Epidermal melanocyte (primary cell): ENCODE measurements at regions not wholly inside any gene's neighbourhood (a gene's known extent, or its start where the extent isn't known, plus 50 kb on each side); places are given as distances from the start of the nearest gene placed in this dataset.

Experiments used
- DNase-seq: peaks from one replicate; pipeline ENCODE4 v3.0.0; 2011; ENCODE audit warnings: low spot score; ENCODE audit not compliant: insufficient read length

DNA sequence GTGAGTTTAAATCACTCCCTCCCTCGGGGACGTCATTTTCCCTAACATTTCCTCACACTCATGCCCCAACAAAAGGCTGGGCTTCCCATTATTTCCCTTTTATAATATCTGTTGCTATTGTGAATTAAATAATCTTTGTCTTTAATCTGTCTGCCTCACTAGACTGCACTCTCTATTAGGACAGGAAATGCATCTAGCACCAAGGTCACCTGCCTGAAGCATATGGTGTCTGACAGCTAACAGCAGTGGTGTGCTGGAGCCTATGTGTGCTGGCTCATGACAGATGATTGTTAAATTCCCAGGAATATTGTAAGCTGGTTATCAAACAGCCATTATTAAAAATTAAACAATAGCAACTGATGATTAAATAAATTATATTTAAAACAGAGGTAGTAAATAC lies 237.0 kb upstream of the CEP162 start:
- no peak for DNase-seq

DNA sequence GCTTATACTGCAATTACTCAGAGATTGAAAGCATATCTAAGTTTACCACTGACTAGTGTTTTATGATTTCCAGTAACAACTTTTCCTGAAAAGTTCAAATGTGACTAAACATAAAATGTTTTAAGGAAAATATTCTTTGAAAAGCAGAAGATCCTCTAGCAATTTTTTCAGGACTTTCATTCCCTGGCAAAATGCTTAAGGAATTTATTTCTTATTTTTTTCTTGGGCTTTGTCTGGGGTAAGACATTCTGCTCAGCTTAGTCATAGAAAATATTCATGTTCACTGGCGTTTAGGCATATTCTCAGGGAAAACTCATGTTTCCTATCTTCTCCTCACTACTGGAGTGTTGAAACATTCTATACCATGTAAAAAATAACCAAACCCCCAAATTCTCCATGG lies 235.3 kb upstream of the CEP162 start:
- no peak for DNase-seq

DNA sequence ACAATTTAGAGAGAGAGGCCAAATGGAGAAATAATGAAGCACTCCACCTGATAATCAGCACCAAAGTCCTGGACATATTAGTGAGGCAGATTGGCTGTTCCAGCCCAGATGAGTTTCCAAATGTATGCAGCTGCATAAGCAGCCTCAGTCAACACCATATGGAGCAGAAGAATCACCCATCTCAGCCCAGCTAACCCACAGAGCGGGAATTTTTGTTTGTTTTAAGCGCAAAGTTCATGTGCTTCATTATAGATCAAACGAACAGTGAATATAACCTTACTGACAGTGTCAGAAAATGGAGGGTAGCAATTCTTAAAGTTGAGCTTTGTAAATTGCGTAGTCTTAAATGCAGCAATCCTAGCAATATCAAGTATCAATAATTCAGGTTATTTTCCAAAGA lies 234.0 kb upstream of the CEP162 start:
- DNase-seq: no peak

DNA sequence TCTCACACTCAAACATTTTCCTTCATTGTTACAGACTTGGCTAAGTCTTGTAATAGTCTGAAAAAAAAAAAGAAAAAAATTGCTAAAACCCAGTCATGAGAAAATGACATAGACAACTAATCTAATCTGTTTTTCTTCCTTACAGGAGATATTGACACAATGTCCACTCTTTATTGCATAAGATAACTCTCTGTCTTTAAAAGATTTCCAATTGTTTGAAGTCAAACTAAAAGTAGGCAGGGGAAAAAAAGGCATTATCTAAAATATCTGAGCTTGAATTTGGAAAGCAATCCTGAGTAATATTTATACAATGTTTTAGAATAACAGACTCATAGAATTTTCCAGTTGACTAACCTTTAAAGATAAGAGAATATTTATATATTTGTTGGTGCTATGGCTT lies 233.0 kb upstream of the CEP162 start:
- no peak for DNase-seq

DNA sequence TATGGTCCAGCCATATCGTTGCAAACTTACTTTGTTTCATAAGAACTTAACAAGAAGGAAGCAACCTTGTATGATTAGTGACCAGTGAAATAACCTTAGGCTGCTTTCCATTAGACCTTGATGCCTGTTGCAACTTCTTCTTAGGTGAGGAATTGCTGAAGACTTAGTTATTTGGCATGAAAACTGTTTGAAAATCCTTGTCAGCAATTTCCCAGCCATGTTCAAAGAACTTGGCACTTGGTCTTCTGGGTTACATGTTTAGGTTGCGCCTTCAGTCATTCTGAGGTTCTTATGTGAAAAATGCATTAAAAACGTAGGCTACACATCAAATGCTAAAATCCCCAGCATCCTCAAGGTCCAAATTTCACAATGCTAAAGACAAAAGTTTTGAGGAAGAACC lies 232.0 kb upstream of the CEP162 start:
- no peak for DNase-seq

DNA sequence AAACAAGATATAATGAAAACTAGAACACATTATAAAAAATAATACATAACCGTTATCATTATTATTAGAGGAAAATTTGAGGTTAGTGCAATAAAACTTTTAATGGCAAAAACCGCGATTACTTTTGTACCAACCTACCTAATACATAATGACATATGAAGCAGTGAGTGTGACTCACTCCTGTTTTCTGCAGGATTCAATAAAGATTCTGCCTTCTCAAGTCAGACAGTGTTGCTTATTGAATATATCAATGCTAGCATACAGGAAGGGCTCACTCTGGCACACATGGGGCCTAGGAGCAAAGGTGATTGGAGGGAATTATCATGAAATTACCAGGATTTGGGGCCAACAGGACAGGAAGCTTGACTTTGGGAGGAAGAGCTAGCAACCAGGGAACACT lies 230.8 kb upstream of the CEP162 start:
- DNase-seq: no peak

DNA sequence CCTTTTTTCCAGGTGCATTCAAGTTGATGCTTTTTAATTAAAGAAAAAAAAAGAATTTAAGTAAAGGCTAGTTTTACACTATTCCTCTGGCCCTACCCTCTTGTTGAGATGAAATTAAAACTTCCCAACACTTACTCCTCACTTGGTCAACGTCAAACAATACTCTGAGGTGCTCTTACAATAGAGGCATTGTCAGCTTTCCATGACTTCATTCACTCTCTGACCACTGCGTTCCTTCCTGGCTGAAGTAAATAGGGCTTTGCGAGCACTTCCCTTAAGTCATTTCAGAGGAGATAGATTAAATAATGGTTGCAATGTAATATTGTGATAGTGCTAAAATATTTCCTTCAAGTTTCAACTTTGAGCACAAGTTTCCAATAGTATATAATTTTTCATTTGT lies 229.8 kb upstream of the CEP162 start:
- no peak for DNase-seq

DNA sequence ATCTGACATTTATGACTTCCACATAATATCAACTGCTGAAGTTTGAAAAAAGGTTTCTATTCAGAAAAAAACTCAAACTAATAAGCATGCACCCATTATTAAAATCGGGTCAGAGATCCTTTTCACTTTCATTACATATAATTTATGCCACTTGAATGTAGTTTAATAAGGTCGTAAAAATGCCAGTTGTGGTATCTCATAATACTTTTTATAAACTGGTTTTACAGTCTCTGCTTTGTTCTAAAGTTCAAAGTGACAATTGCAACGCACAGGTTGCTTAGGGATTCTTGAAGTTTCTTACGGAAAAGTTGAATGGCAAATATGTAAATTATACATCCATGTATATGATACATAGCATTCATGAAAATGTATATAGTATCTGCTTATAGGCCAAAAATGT lies 229.4 kb upstream of the CEP162 start:
- DNase-seq: no peak

DNA sequence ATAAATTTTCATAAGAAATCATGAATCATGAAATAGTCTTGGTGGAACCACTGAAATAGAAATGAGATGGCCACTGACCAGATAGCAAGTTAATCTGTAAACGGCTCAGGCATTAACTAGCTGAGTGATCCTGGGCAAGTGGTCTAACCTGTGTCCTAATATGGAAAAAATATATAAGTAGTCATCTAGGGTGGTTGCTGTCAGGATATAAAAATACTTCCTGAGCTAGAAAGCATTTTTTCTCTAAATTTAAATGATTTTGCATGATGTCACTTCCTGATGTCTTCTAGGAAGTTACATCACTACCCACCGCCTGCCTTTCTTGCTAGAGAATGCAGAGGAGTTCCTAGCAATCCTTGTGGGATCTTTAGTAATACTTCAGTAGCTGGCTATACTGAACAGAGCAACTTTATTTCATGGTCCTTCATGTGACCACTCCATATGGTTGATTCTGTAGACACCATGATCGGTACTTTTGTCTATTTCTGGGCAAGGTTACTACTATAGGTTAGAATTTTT lies 228.1 kb upstream of the CEP162 start:
- no peak for DNase-seq

DNA sequence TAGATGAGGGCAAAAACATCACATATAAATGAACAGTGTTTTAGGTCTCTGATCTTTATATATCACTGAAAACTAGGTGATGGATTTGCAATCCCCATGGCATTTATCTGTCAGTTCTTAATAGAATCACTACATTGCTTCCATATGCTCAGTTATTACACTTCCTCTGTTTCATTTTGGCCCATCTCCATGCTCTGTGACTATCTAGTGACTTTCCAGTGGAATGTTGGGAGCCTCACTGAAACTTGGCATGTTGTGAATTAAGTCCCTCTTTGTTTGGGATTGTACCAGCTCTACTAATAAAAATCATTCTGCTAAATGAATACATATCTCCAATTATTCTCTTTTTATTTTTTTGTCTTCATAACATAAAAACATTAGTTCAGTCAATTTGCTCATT lies 226.1 kb upstream of the CEP162 start:
- DNase-seq: no peak

DNA sequence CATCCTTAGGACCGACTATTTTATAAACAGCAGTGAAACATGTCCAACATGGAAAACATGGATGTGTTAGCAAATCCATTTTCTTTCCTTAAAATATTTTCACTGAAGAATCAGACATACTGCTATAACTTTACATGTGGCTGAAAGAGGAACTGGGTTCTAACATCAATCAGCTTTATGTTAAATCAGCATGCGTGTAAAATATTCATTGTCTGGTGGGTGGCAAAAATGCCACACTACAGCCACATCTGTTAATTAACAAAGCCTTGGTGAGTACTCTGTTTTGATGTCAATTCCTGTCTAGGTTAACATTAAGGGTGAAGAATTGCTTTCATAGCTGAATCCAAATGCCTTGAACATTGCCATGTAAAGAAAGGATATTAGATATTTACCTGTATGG lies 222.6 kb upstream of the CEP162 start:
- DNase-seq: no peak

DNA sequence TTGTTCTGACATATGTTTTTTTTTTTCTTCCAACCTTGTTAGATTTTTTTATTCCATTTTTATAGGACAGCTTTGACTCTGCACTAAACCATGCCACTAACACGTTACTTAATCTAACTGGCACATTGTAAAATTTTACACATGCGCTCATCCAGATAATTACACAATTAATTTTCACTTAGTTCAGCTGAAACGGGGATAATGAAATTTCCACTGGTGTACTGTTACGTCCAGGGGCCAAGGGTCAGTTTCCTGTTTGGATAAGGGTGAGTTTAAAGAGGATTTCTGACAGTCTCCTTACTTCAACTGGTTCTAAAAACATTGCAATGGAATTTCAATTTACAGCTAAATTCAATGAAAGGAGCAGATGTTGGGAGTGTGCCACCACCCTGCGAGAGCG lies 221.8 kb upstream of the CEP162 start:
- DNase-seq: no peak

DNA sequence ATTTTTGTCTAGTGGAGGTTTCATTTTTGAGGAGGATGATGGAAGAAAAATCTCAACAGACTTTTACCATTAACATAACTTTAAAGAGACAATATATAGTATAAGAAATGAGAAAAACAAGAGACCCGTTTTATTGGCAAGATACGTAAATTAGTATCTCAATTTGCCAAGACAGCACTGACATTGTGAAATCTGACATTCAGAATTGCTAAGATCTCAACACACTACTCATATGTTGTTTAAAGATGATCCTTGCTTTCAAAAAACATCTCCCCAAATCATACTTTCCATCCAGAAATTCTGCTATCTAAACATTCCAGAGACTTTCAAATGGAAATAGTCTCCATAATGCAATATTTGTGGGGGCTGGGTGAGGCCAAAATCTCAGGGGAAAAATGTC lies 220.9 kb upstream of the CEP162 start:
- no peak for DNase-seq

DNA sequence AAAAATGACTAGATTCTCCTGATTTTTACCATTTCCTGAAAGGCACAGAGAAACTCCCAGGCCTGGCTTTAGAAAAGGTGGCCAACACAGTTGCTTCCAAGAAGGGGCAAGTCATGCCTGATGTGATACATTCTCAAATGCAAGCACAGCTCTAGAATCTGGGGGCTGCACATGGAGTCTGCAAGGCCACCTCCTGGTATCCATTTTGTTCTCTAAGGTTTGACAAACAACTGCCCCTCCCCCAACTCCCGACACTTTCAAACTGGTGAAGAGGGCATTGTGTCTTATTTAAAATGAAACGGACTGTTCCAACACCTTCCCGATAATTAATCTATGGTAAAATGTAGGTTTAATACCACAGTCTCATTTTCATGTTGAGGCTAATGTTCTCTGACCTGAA lies 220.2 kb upstream of the CEP162 start:
- no peak for DNase-seq

DNA sequence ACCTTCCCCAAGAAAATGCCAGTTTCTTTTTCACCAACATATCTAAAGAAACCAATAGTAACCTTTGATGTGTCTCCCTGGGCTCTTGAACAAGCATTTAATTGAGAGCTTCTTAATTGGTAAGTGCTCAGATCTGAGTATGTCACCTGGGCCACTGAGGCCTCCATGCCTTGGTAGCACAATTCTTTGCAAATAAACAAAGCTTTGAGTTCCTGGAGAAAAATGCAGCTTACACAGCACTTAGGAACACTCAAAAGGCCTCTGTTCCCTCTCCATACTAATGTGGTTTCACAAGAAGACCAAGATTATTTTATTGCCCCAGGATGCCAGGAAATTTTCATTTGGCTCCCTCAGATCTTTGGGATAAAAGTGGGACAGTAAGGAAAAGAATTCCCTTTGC lies 217.6 kb upstream of the CEP162 start:
- DNase-seq: no peak

DNA sequence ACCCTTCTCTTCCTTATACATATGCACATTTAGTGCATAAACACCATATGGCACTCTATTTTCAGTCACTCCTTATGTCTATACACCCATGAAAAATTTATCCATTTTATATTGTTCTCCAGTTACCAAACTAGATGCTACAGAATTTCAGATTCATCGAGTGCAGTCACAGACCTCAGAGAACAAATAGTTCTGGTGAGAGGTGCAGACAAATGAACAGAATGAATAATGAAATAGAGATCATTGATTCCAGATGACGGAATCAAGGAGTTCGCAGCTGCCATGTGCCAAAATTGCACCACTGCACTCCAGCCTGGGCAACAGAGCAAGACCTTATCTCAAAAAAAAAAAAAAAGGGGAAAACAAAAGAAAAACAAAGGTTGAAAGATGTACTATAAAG lies 214.8 kb upstream of the CEP162 start:
- no peak for DNase-seq

DNA sequence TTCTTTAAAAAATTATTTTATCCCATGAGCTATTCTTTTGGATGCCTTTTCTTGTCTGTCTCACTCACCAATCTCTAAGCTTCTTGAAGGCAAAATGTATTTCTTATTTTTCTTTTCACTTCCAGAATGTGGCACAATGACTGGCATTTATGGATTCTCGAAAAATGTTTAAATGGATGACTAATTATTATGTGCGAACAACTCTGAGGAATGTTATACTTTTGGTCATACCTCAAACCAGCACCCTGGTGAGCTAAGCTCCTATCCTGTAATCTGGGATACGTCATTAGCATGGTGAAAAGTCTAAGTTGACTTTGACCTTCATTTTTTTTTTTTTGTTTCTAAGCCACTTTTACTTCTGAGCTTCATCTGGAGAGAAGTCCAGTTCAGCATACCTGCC lies 214.0 kb upstream of the CEP162 start:
- DNase-seq: no peak

DNA sequence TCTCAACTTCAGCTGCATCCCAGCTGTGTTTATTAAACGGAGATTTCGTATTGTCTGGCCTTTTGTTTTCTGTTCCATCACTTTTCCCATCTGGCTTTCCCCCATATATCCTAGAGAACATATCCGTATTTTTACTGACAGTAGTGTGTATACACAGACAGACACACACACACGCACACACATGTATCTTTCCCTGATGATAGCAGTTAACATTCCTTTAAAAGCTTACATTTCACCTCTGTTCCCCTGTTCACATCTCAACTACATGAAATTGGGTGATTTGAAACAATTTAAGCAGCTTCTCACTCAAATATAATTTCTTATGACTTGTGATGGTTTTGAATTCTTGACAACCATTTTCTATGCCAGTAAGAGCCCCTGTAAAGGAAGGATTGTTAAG lies 207.1 kb upstream of the CEP162 start:
- DNase-seq: no peak

DNA sequence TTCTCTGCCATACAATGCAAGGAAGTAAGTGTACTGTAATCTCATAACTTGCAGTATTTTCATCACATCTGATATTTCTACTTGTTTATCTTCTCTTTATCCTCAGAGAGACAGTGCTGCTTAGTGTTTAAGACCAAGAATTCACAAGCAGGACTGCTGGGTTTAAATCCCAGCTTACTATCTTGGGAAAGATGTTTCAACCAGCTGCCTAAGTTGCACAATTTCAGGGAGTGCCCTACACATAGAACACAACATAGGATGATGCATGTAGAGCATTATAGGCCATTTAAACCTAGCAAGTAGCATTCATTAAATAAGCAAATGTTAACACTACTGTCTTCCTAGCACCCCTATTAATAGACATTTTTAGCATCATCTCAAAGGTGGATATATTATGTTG lies 205.2 kb upstream of the CEP162 start:
- no peak for DNase-seq

DNA sequence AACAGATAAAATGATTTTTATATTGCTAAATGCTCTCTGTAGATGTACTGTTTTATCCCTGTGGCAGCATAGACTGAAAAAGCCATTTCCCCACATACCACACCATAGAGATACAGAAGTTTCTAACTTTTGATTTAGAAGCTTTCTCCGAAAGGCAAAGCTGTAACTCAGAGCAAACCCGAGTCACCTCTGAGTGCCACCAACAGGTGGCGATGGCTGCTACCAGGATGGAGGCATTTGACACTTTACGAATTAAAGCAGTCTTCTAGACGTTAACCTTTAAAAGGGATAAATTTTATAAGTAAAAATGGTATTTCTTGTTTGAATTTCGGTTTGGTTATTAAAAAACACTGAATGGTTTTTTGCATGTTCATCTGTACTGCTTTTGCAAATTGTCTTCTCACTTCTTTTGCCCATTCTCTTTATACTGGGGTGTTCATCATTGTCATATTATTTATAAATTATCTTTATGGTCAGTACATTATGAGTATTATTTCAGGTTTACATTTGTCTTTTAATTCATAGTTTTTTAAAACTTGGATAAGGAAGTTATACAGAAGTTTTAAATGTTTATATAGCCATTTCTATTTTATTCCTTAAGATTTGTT lies 201.0 kb upstream of the CEP162 start:
- DNase-seq: no peak

DNA sequence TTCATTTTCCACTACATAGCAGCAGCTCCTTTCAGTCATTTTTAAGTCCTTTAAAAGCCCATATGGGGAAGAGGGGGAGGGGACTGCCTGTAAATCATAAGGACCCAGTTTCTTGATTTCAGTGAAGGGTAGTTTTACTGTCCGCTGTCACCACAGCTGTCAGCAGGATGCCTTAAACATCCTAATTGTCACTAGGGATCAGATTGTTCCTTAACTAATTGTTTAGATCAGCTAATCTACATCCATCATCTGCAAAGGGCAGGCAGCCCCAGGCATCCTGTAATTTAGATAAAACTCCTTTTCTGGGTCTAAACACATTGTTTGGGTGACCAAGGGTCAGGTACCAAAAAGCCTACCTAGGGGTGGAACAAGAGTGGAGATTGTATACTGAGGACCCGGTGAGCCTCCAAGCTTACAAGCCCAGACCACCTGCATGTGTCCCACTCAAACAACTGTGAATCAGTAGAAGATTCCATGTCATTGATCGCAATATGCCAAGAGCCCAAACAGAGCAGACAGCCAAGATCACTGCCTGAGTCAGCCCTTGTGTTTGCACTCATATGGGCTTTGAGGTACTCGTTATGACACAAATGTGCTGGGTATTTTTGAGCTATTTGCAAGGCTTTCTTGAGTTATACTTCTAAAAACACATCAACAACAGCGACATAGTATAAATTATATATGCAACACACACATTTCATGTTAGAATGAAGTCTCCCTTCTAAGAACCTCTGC lies 198.7 kb upstream of the CEP162 start:
- no peak for DNase-seq

DNA sequence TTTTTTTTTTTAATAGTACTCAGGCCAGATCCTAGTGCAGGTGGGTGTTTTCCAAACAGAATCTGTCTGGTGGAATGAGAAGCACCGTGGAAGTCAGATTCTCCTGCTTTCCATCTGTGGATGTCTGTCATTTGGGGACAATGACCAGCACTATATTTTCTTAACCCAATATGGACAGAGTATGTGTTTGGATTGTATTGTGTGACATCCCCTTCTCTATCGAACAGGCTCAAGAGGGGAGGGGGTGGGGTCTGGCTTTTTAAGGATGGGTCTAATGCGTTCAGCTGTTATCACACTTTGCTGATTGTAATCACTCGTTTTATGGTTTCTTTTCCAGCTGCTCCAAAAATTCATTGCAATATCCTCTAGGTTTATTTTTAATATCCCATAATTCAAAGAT lies 197.5 kb upstream of the CEP162 start:
- no peak for DNase-seq

DNA sequence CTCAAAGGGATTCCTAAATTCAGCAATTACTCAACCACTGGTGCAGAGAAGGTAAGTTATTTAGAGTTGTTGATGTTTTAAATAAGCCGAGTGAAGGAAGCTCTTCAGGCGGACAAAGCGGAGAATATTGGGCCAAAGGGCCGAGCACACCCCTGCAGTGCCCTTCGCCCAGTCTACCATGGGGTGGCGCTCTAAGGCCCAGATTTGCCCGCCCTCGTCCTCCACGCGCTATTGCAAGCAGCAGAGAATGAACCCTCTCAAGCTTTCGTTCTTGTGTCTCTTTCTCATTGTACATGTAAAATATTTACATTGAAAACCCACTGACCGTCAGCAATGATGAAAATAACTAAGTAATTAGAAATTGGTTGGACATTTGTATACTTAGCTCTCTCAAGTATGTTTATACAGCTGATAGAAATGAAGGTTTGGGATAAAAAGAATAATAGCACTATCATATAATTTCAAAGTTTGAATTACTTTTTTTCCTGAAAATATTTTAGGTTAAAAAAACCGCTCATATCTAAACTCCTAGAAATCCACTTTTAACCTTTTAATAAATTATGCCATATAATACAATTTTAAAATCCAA lies 195.0 kb upstream of the CEP162 start:
- DNase-seq: no peak
